ENCODE measurements at regions not wholly inside any gene's neighbourhood (a gene's known extent, or its start where the extent isn't known, plus 50 kb on each side); places are given as distances from the start of the nearest gene placed in this dataset.

GRCh38 chr9:120264528-120264927 is 315.4 kb downstream of the CDK5RAP2 start:
- Histone ChIP-seq H3K27me3 (ENCODE audit: control insufficient read depth in 3 of 3, insufficient read depth in 3 of 3, low read length in 2 of 3) (no peaks in the 10 kb centered on the region), H3K4me3 (no peak overlapping the region), H3K36me3 (ENCODE audit: control insufficient read depth in 4 of 4, insufficient read depth in 4 of 4, low read length in 4 of 4) (no peaks in the 10 kb centered on the region), H3K27ac (ENCODE audit: low read depth in 1 of 2, low read length in 1 of 2) (no peak overlapping the region), H3K9ac (ENCODE audit: insufficient read depth in 1 of 2, low read length in 2 of 2) (no peak overlapping the region), H3K9me3 (ENCODE audit: control insufficient read depth in 4 of 4, insufficient read depth in 3 of 4, low read length in 3 of 4) (no peaks in the 10 kb centered on the region), H3K4me1 (ENCODE audit: control insufficient read depth in 5 of 5, insufficient read depth in 5 of 5, low read length in 5 of 5) (no peaks in the 10 kb centered on the region)
- ATAC-seq (ENCODE audit: insufficient read depth, low FRiP score) (no peak), DNase-seq (no peak)
- no peak for TF ChIP-seq CTCF (IDR thresholded peaks at IDR 0.05; ENCODE audit: control extremely low read depth, extremely low read depth)

GRCh38 chr9:120263836-120264235 is 316.1 kb downstream of the CDK5RAP2 start:
- H3K4me1 ChIP-seq (ENCODE audit: control insufficient read depth in 5 of 5, insufficient read depth in 5 of 5, low read length in 5 of 5): no peaks in the 10 kb centered on the region
- no peak overlapping the region for H3K4me3 ChIP-seq
- no peak overlapping the region for H3K27ac ChIP-seq (ENCODE audit: low read depth in 1 of 2, low read length in 1 of 2)
- H3K36me3 ChIP-seq (ENCODE audit: control insufficient read depth in 4 of 4, insufficient read depth in 4 of 4, low read length in 4 of 4): no peaks in the 10 kb centered on the region
- ATAC-seq (ENCODE audit: insufficient read depth, low FRiP score) (no peak), DNase-seq (no peak)
- H3K27me3 ChIP-seq (ENCODE audit: control insufficient read depth in 3 of 3, insufficient read depth in 3 of 3, low read length in 2 of 3): no peaks in the 10 kb centered on the region
- WGBS, 2 donors: 74 to 78% methylated on average over 4 of the region's 4 CpGs
- TF ChIP-seq CTCF (IDR thresholded peaks at IDR 0.05; ENCODE audit: control extremely low read depth, extremely low read depth): no peak
- H3K9me3 ChIP-seq (ENCODE audit: control insufficient read depth in 4 of 4, insufficient read depth in 3 of 4, low read length in 3 of 4): peaks cover 0 to 2% (median 0%) of the 10 kb centered on the region in 4 donors
- no peak overlapping the region for H3K9ac ChIP-seq (ENCODE audit: insufficient read depth in 1 of 2, low read length in 2 of 2)

GRCh38 chr9:120261419-120261818 is 318.5 kb downstream of the CDK5RAP2 start:
- ATAC-seq (ENCODE audit: insufficient read depth, low FRiP score) (no peak), DNase-seq (no peak)
- TF ChIP-seq CTCF (IDR thresholded peaks at IDR 0.05; ENCODE audit: control extremely low read depth, extremely low read depth): no peak
- WGBS, 2 donors: 76 to 83% methylated on average over 6 of the region's 6 CpGs
- no peaks in the 10 kb centered on the region for H3K4me1 ChIP-seq (ENCODE audit: control insufficient read depth in 5 of 5, insufficient read depth in 5 of 5, low read length in 5 of 5)
- no peak overlapping the region for H3K4me3 ChIP-seq
- H3K9ac ChIP-seq (ENCODE audit: insufficient read depth in 1 of 2, low read length in 2 of 2): no peak overlapping the region
- H3K27me3 ChIP-seq (ENCODE audit: control insufficient read depth in 3 of 3, insufficient read depth in 3 of 3, low read length in 2 of 3): no peaks in the 10 kb centered on the region
- H3K36me3 ChIP-seq (ENCODE audit: control insufficient read depth in 4 of 4, insufficient read depth in 4 of 4, low read length in 4 of 4): no peaks in the 10 kb centered on the region
- H3K9me3 ChIP-seq (ENCODE audit: control insufficient read depth in 4 of 4, insufficient read depth in 3 of 4, low read length in 3 of 4): peaks cover 0 to 5% (median 0%) of the 10 kb centered on the region in 4 donors
- H3K27ac ChIP-seq (ENCODE audit: low read depth in 1 of 2, low read length in 1 of 2): no peak overlapping the region

GRCh38 chr9:120259100-120259499 is 320.9 kb downstream of the CDK5RAP2 start:
- Histone ChIP-seq H3K27me3 (ENCODE audit: control insufficient read depth in 3 of 3, insufficient read depth in 3 of 3, low read length in 2 of 3) (peaks cover 0 to 2% (median 0%) of the 10 kb centered on the region in 3 donors), H3K36me3 (ENCODE audit: control insufficient read depth in 4 of 4, insufficient read depth in 4 of 4, low read length in 4 of 4) (no peaks in the 10 kb centered on the region), H3K9ac (ENCODE audit: insufficient read depth in 1 of 2, low read length in 2 of 2) (no peak overlapping the region), H3K4me1 (ENCODE audit: control insufficient read depth in 5 of 5, insufficient read depth in 5 of 5, low read length in 5 of 5) (no peaks in the 10 kb centered on the region), H3K4me3 (no peak overlapping the region), H3K9me3 (ENCODE audit: control insufficient read depth in 4 of 4, insufficient read depth in 3 of 4, low read length in 3 of 4) (peaks cover 0 to 5% (median 0%) of the 10 kb centered on the region in 4 donors), H3K27ac (ENCODE audit: low read depth in 1 of 2, low read length in 1 of 2) (no peak overlapping the region)
- ATAC-seq (ENCODE audit: insufficient read depth, low FRiP score) (no peak), DNase-seq (no peak)
- WGBS, 2 donors: 91 to 95% methylated on average over 1 of the region's 1 CpG
- TF ChIP-seq CTCF (IDR thresholded peaks at IDR 0.05; ENCODE audit: control extremely low read depth, extremely low read depth): no peak

Data from lung (tissue), 11 donors.